ENCODE measurements at regions not wholly inside any gene's neighbourhood (a gene's known extent, or its start where the extent isn't known, plus 50 kb on each side); places are given as distances from the start of the nearest gene placed in this dataset.

DNA sequence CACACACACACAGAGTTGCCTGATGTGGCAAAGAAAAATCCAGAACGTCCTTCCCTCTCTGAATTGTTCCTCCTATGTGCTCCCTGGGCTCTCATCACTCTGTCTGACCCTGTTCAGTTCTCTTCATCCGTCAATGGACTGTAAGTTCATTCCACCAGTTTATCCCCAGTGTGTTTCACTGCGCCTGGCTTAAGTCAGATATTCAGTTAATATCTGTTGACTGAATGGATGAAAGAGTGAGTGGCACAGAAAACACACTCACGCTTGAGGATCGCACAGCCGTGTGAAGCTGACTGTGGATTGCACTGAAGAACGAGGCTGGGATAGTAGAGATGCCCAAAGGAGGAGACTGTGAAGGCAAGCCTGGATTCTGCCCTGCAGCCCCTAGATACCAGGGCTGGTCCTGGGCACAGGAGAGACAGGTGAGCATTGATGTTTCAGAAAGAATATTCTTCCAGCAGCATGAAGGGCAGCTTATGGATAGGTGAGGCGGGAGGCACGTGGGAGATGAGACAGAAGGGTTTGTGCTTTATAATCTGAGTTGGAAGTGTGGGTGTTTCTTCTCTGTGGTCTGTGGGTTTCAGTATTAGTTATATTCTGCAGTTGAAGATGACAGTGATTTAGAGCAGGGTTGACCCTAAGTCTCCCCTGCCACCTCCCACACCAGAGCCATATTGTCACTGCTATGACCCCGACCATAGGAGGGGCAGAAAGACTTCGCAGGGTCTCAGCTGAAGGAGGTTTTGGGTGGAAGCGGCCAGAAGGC is 129.9 kb downstream of the SOCS6 start:
- H3K27me3 Mint-ChIP-seq: peaks cover 21% of the 10 kb centered on the region
- no peak for DNase-seq (ENCODE audit: low spot score in 2 of 2)
- no peaks in the 10 kb centered on the region for H3K9me3 Mint-ChIP-seq
- no peak overlapping the region for H3K27ac Mint-ChIP-seq (ENCODE audit: low read depth)
- no peak for ATAC-seq (replicated peaks; ENCODE audit: extremely low read depth, poor library complexity, severe bottlenecking)
- H3K4me1 Mint-ChIP-seq: no peaks in the 10 kb centered on the region
- H3K4me3 Mint-ChIP-seq: no peak overlapping the region
- H3K36me3 Mint-ChIP-seq (ENCODE audit: insufficient read depth): no peaks in the 10 kb centered on the region

DNA sequence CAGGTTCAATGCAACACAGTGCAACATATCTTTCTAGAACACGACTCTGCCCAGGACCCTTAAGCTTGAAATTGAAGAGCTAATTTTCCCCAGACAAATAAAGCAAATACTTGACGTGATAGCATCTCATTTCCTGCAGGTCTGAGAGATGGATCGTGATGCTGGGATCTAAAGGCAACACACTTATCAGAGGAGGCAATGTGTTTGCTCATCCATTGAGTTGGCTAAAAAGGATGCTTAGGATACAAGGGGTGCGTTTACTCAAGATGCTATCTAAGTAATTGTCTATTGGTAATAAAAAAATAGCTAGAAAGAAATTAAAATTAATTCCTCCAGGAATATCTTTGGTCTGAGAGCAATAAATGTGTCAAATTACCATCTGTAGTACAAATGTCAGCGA is 129.0 kb downstream of the SOCS6 start:
- Mint-ChIP-seq H3K27me3 (peaks cover 21% of the 10 kb centered on the region), H3K9me3 (no peaks in the 10 kb centered on the region), H3K4me1 (no peaks in the 10 kb centered on the region), H3K4me3 (no peak overlapping the region), H3K36me3 (ENCODE audit: insufficient read depth) (no peaks in the 10 kb centered on the region), H3K27ac (ENCODE audit: low read depth) (no peak overlapping the region)
- DNase-seq (ENCODE audit: low spot score in 2 of 2) (no peak), ATAC-seq (replicated peaks; ENCODE audit: extremely low read depth, poor library complexity, severe bottlenecking) (no peak)

DNA sequence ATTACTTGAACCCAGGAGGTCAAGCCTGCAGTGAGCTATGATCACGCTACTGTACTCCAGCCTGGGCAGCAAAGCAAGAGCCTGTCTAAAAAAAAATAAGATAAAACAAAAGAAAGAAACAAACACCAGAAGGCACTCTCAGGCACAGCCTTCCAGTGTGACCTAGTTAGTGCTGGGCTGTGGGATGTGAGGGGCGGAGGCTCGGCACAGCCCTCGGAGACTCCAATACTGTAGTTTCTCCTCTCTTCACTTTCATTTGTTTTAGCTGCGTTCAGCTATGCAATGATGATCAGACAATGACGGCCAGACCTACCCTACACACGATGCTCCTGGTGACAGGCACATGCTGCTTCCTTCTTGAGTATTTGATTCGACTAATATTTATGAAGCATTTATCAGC is 127.7 kb downstream of the SOCS6 start:
- H3K4me3 Mint-ChIP-seq: no peak overlapping the region
- ATAC-seq (replicated peaks; ENCODE audit: extremely low read depth, poor library complexity, severe bottlenecking) (no peak), DNase-seq (ENCODE audit: low spot score in 2 of 2) (no peak)
- H3K4me1 Mint-ChIP-seq: no peaks in the 10 kb centered on the region
- no peaks in the 10 kb centered on the region for H3K36me3 Mint-ChIP-seq (ENCODE audit: insufficient read depth)
- H3K27me3 Mint-ChIP-seq: peaks cover 25% of the 10 kb centered on the region
- no peak overlapping the region for H3K27ac Mint-ChIP-seq (ENCODE audit: low read depth)
- no peaks in the 10 kb centered on the region for H3K9me3 Mint-ChIP-seq

DNA sequence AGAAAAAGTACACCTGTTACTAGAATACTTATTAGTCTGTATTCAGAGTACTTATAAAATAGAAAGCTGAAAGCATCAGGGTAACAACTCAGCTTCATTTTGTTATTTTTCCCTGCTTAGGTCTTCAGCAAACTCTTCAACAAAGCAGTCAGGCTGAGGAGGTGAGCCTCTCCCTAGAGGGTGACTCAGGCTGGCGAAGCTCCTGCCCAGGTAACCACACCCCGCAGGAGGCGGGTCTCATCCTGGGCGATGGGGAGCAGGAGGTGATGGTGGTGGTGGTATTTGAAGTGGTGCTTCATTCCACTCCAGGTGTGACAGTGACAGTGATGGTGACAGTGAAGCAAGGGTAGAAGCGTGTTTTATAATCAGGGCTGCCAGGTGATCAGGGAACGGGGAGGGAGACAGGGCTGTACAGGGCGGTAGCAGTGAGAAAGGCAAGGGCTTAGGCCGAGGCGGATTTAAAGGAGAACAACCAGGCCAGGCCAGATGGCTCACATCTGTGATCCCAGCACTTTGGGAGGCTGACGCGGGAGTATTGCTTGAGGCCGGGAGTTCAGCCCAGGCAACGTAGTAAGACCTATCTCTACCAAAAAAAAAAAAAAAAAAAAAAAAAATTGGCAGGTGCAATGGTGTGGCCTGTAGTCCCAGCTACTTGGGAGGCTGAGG is 127.1 kb downstream of the SOCS6 start:
- Mint-ChIP-seq H3K36me3 (ENCODE audit: insufficient read depth) (no peaks in the 10 kb centered on the region), H3K4me3 (no peak overlapping the region), H3K27ac (ENCODE audit: low read depth) (no peak overlapping the region), H3K27me3 (peaks cover 31% of the 10 kb centered on the region), H3K4me1 (no peaks in the 10 kb centered on the region), H3K9me3 (no peaks in the 10 kb centered on the region)
- ATAC-seq (replicated peaks; ENCODE audit: extremely low read depth, poor library complexity, severe bottlenecking) (no peak), DNase-seq (ENCODE audit: low spot score in 2 of 2) (no peak)

DNA sequence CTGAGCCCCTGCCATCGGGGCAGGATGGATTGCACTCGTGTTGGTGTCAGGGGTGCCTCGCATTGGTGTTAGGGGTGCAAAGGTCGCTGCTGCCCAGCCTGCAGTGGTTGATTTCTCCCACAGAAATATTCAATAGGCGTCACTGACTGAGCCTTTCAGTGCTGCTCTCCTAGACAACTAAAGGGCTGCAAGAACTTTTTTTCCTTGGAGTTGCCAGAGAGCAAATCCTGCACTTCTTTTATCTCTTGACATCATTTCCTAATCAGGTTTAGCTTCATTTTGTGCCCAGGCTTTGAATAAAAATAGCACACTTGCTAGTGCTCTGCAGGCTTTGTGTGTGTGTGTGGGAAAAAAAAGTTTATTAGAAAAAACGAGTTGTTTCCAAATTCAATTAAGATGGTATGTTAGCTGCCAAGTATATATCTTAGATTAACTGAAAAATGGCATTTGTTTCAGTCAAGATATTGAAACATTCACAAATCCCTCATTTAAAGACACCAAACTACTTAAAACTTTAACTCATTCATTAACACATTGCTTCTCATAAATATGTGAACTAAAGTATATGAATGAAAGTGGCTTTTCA is 125.6 kb downstream of the SOCS6 start:
- Mint-ChIP-seq H3K36me3 (ENCODE audit: insufficient read depth) (no peaks in the 10 kb centered on the region), H3K27ac (ENCODE audit: low read depth) (no peak overlapping the region), H3K4me3 (no peak overlapping the region), H3K4me1 (no peaks in the 10 kb centered on the region), H3K9me3 (no peaks in the 10 kb centered on the region), H3K27me3 (peaks cover 35% of the 10 kb centered on the region)
- ATAC-seq (replicated peaks; ENCODE audit: extremely low read depth, poor library complexity, severe bottlenecking) (no peak), DNase-seq (ENCODE audit: low spot score in 2 of 2) (no peak)

DNA sequence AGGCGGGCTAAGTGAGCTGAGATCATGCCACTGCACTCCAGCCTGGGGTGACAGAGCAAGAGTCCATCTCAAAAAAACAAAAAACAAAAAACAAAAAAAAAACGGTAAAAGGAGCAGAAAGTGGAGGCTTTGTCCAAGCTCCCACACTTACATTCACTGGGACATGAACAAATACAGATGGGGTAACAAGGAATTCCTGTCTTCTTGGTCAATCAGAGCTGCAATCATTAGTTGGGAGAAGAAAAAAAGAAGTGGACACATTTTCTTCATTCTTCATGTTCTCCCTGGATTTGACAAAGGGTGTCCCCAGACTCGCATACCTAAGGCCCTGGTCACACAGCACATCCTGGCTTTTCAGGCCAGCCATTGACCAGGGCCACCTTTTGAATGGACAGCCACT is 124.6 kb downstream of the SOCS6 start:
- no peak overlapping the region for H3K4me3 Mint-ChIP-seq
- H3K36me3 Mint-ChIP-seq (ENCODE audit: insufficient read depth): no peaks in the 10 kb centered on the region
- H3K4me1 Mint-ChIP-seq: no peaks in the 10 kb centered on the region
- H3K27ac Mint-ChIP-seq (ENCODE audit: low read depth): no peak overlapping the region
- no peaks in the 10 kb centered on the region for H3K9me3 Mint-ChIP-seq
- H3K27me3 Mint-ChIP-seq: peaks cover 33% of the 10 kb centered on the region
- DNase-seq (ENCODE audit: low spot score in 2 of 2) (no peak), ATAC-seq (replicated peaks; ENCODE audit: extremely low read depth, poor library complexity, severe bottlenecking) (no peak)

DNA sequence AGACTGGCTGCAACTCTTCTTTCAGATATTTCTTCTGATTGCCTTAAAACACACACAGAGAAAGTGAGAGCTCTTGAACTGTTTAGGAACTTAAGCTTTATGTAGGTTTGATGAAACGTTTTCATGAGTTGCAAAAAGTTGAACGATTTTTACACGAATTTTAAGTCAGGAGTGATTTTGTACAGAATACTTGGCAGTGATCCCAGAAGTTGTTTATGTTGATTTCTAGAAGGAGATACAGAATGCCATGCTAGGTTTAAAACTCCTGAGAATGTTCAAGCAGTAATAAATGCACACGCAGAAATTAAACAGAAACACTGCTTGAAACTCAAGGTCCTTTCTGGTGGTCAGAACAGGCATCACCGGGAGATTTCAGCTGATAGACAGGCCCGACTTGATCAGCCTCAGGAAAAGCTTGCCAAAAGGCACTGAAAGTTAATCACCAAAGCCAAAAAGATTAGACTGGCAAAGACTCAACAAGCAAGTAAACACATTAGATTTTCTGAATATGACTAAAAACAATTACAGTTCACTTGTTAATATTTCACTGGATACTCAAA is 123.1 kb downstream of the SOCS6 start:
- no peak overlapping the region for H3K4me3 Mint-ChIP-seq
- no peaks in the 10 kb centered on the region for H3K9me3 Mint-ChIP-seq
- H3K27ac Mint-ChIP-seq (ENCODE audit: low read depth): no peak overlapping the region
- DNase-seq (ENCODE audit: low spot score in 2 of 2) (no peak), ATAC-seq (replicated peaks; ENCODE audit: extremely low read depth, poor library complexity, severe bottlenecking) (no peak)
- H3K36me3 Mint-ChIP-seq (ENCODE audit: insufficient read depth): no peaks in the 10 kb centered on the region
- H3K27me3 Mint-ChIP-seq: peaks cover 32% of the 10 kb centered on the region
- H3K4me1 Mint-ChIP-seq: no peaks in the 10 kb centered on the region

DNA sequence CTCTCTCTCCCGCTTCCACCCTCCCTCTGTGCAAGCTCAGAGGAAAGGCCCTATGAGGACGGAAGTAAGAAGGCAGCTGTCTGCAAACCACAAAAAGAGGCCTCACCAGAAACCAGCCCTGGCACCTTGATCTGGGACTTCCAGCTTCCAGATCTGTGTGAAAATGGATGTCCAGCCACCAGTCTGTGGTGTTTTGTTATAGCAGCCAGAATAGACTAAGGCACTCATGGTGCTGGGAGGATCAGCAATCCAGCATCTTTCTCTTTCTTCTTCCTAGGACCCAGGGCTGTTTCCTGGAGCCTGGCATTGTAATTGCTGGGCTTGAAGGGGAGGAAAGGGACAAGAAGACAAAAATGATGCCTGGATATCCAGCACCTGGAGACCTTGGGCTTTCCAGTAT is 122.5 kb downstream of the SOCS6 start:
- Mint-ChIP-seq H3K27me3 (peaks cover 32% of the 10 kb centered on the region), H3K9me3 (no peaks in the 10 kb centered on the region), H3K36me3 (ENCODE audit: insufficient read depth) (peaks cover 1% of the 10 kb centered on the region), H3K27ac (ENCODE audit: low read depth) (no peak overlapping the region), H3K4me3 (no peak overlapping the region), H3K4me1 (no peaks in the 10 kb centered on the region)
- no peak for DNase-seq (ENCODE audit: low spot score in 2 of 2)
- no peak for ATAC-seq (replicated peaks; ENCODE audit: extremely low read depth, poor library complexity, severe bottlenecking)

DNA sequence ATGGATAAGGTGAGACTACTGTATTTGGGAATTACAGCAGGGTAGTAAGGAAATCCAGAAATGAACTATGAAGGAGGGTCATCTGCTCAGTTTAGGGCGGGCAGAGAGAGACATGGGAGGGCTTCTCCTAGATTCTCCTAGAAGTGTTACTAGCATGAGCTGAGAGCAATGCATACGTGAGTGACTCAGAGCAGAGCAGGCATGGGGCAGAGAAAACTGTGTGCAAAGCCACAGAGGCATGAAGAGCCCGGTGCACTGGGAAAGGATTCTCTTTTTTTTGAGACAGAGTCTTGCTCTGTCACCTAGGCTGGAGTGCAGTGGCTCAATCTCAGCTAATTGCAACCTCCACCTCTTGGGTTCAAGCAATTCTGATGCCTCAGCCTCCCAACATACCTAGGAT is 116.2 kb downstream of the SOCS6 start:
- Mint-ChIP-seq H3K4me3 (no peak overlapping the region), H3K27ac (ENCODE audit: low read depth) (no peak overlapping the region), H3K36me3 (ENCODE audit: insufficient read depth) (peaks cover 1% of the 10 kb centered on the region), H3K9me3 (no peaks in the 10 kb centered on the region), H3K27me3 (peaks cover 14% of the 10 kb centered on the region), H3K4me1 (no peaks in the 10 kb centered on the region)
- ATAC-seq (replicated peaks; ENCODE audit: extremely low read depth, poor library complexity, severe bottlenecking) (no peak), DNase-seq (ENCODE audit: low spot score in 2 of 2) (no peak)

DNA sequence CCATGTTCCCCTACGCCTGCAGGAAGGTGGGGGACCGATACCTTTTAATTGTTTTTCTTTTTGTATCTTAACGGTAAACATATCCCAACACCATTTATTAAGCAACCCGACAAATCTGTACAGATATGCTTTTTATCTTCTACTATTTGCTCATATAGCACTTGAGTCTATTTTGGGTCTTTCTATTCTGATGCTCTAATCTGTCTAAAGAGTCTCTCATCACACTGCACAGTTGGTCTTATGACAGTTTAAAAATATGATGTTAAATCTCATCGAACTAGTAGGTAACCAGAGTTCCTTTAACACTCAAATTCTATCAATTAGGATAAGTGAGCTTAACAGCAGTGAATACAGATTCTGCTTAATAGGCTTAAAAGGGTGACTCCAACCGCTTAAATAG is 111.6 kb downstream of the SOCS6 start:
- DNase-seq (ENCODE audit: low spot score in 2 of 2) (no peak), ATAC-seq (replicated peaks; ENCODE audit: extremely low read depth, poor library complexity, severe bottlenecking) (no peak)
- no peaks in the 10 kb centered on the region for H3K27me3 Mint-ChIP-seq
- no peak overlapping the region for H3K4me3 Mint-ChIP-seq
- no peaks in the 10 kb centered on the region for H3K9me3 Mint-ChIP-seq
- H3K27ac Mint-ChIP-seq (ENCODE audit: low read depth): no peak overlapping the region
- no peaks in the 10 kb centered on the region for H3K36me3 Mint-ChIP-seq (ENCODE audit: insufficient read depth)
- no peaks in the 10 kb centered on the region for H3K4me1 Mint-ChIP-seq

DNA sequence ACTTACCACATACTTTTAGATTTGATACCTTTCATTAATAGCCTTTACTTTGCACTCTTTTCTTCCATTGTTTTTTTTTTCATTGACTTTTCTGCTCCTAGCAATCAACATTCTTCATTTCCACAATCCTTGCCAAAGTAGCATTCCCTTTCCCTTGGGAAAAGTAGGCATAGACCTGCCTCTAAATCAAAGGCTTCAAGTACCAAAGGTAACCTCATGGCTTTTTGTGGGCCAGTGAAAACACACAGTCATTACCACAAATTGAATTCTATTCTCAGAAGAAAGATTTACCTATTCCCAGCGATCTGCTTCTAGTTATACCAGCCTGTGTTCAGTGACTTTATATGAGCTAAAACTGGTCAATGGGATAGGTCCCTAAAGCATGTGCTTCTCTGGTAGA is 109.2 kb downstream of the SOCS6 start:
- Mint-ChIP-seq H3K36me3 (ENCODE audit: insufficient read depth) (no peaks in the 10 kb centered on the region), H3K4me3 (no peak overlapping the region), H3K27ac (ENCODE audit: low read depth) (no peak overlapping the region), H3K4me1 (no peaks in the 10 kb centered on the region), H3K9me3 (no peaks in the 10 kb centered on the region), H3K27me3 (peaks cover under 1% of the 10 kb centered on the region)
- DNase-seq (ENCODE audit: low spot score in 2 of 2) (no peak), ATAC-seq (replicated peaks; ENCODE audit: extremely low read depth, poor library complexity, severe bottlenecking) (no peak)

DNA sequence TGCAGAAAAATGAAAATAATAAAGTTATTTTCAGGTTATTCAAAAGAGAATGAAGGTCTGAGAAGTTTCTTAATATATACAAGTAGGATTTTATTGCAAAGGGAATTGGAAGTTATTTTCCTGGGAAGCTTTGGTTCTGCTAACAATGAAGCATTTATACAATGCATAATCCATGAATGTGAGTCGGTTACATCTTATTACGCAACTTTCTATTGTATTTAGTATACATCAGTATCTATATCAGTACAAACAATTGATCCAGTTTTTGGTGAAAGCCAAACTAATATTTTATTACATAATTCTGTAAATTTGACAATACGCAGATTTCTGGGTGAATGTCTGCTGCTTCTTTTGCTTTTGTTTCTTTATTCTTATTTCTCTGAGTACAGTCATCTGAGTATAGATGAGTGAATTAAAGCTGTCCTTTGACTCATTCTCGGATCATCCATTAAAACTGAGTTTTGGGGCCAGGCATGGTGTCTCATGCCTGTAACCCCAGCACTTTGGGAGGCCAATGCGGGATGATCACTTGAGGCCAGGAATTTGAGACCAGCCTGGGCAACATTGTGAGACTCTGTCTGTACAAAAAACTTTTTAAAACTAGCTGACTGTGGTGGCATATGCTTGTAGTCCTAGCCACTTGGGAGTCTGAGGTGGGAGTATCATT is 108.5 kb downstream of the SOCS6 start:
- Mint-ChIP-seq H3K9me3 (no peaks in the 10 kb centered on the region), H3K36me3 (ENCODE audit: insufficient read depth) (no peaks in the 10 kb centered on the region), H3K4me3 (no peak overlapping the region), H3K27me3 (peaks cover 7% of the 10 kb centered on the region), H3K4me1 (no peaks in the 10 kb centered on the region), H3K27ac (ENCODE audit: low read depth) (no peak overlapping the region)
- DNase-seq (ENCODE audit: low spot score in 2 of 2): no peak
- ATAC-seq (replicated peaks; ENCODE audit: extremely low read depth, poor library complexity, severe bottlenecking): no peak
